ENCODE measurements at regions not wholly inside any gene's neighbourhood (a gene's known extent, or its start where the extent isn't known, plus 50 kb on each side); places are given as distances from the start of the nearest gene placed in this dataset.
A peak's percentile ranks its signal among the peaks of the same experiment; 100 is the strongest.

GRCh38 chr13:65756071-65756671 lies 1474.0 kb downstream of the PCDH9 start:
- TF ChIP-seq CTCF (IDR thresholded peaks at IDR 0.05; ENCODE audit: insufficient read depth, missing control alignments): no peak

GRCh38 chr13:65748227-65748626 lies 1481.9 kb downstream of the PCDH9 start:
- DNase-seq (ENCODE audit: insufficient read length, low spot score) (no peak), FAIRE-seq (no peak)
- no peak for TF ChIP-seq CTCF (IDR thresholded peaks at IDR 0.05; ENCODE audit: insufficient read depth, missing control alignments)

More at GRCh38 chr13:65756071-65756671, 1474.0 kb downstream of the PCDH9 start:
- DNase-seq (ENCODE audit: insufficient read length, low spot score): no peak
- no peak for FAIRE-seq

- DNase-seq (ENCODE audit: insufficient read length, low spot score): no peak
- no peak for FAIRE-seq
- no peak for TF ChIP-seq CTCF (IDR thresholded peaks at IDR 0.05; ENCODE audit: insufficient read depth, missing control alignments)
These were observed 1483.7 kb downstream of the PCDH9 start for GRCh38 chr13:65746406-65746921.

GRCh38 chr13:65744836-65745235 lies 1485.3 kb downstream of the PCDH9 start:
- FAIRE-seq (no peak), DNase-seq (ENCODE audit: insufficient read length, low spot score) (no peak)
- no peak for TF ChIP-seq CTCF (IDR thresholded peaks at IDR 0.05; ENCODE audit: insufficient read depth, missing control alignments)

- DNase-seq (ENCODE audit: insufficient read length, low spot score) (no peak), FAIRE-seq (no peak)
- TF ChIP-seq CTCF (IDR thresholded peaks at IDR 0.05; ENCODE audit: insufficient read depth, missing control alignments): no peak
These were observed 1497.0 kb downstream of the PCDH9 start for GRCh38 chr13:65733110-65733509.

GRCh38 chr13:65727070-65727469 lies 1503.1 kb downstream of the PCDH9 start:
- FAIRE-seq (peak; percentile 71), DNase-seq (ENCODE audit: insufficient read length, low spot score) (no peak)
- TF ChIP-seq CTCF (IDR thresholded peaks at IDR 0.05; ENCODE audit: insufficient read depth, missing control alignments): no peak

- no peak for DNase-seq (ENCODE audit: insufficient read length, low spot score)
- no peak for TF ChIP-seq CTCF (IDR thresholded peaks at IDR 0.05; ENCODE audit: insufficient read depth, missing control alignments)
- FAIRE-seq: no peak
These were observed 1505.1 kb downstream of the PCDH9 start for GRCh38 chr13:65725006-65725405.
